ENCODE measurements at regions not wholly inside any gene's neighbourhood (a gene's known extent, or its start where the extent isn't known, plus 50 kb on each side); places are given as distances from the start of the nearest gene placed in this dataset.

GRCh38 chr7:41878309-41879295, 175.7 kb upstream of the INHBA start:
- TF ChIP-seq CTCF (IDR thresholded peaks at IDR 0.05) (no peak), POLR2A (IDR thresholded peaks at IDR 0.05) (no peak)

All from lower leg skin (tissue), 3 donors.